ENCODE measurements at regions not wholly inside any gene's neighbourhood (a gene's known extent, or its start where the extent isn't known, plus 50 kb on each side); places are given as distances from the start of the nearest gene placed in this dataset.

GRCh38 chr11:110371084-110371483 is 58.7 kb upstream of the FDX1 start:
- TF ChIP-seq CTCF (conservative IDR thresholded peaks at IDR 0.05 in 1 of 2, IDR thresholded peaks at IDR 0.05 in 1 of 2; ENCODE audit: low read depth in 1 of 2, low read length in 2 of 2) (no peak), EZH2 (IDR thresholded peaks at IDR 0.05; ENCODE audit: low read length, missing control alignments) (no peak)
